Esophagus muscularis mucosa (tissue), 4 donors: ENCODE measurements at regions not wholly inside any gene's neighbourhood (a gene's known extent, or its start where the extent isn't known, plus 50 kb on each side); places are given as distances from the start of the nearest gene placed in this dataset.

Experiments used
- EP300 ChIP-seq: sonication (generic); formaldehyde crosslinking; IDR thresholded peaks from one replicate; pipeline ENCODE4 v1.6.1; 2017; ENCODE audit warnings: antibody characterized with exemption
- POLR2A ChIP-seq: fragments of 450-650 bp; IDR thresholded peaks from one replicate; pipeline ENCODE4 v1.6.1; 2017; ENCODE audit warnings: antibody characterized with exemption, moderate library complexity, mild to moderate bottlenecking, low read depth
- POLR2AphosphoS5 ChIP-seq, 2 donors: sonication (generic); formaldehyde crosslinking; IDR thresholded peaks; one replicate each; pipeline ENCODE4 v1.6.1; 2017; ENCODE audit warnings: antibody characterized with exemption in 2 of 2
- TF ChIP-seq, protein P1 (sequence below), 3 experiments: fragments of 200-600 bp in 2 of 3; fragments of 450-650 bp in 1 of 3; sonication (generic) in 2 of 3; IDR thresholded peaks; one replicate each; pipeline ENCODE4 v1.5.1; 2017 to 2019; ENCODE audit warnings: antibody characterized with exemption in 3 of 3, mild to moderate bottlenecking in 2 of 3, moderate library complexity in 1 of 3

- TF ChIP-seq, protein P1, sequence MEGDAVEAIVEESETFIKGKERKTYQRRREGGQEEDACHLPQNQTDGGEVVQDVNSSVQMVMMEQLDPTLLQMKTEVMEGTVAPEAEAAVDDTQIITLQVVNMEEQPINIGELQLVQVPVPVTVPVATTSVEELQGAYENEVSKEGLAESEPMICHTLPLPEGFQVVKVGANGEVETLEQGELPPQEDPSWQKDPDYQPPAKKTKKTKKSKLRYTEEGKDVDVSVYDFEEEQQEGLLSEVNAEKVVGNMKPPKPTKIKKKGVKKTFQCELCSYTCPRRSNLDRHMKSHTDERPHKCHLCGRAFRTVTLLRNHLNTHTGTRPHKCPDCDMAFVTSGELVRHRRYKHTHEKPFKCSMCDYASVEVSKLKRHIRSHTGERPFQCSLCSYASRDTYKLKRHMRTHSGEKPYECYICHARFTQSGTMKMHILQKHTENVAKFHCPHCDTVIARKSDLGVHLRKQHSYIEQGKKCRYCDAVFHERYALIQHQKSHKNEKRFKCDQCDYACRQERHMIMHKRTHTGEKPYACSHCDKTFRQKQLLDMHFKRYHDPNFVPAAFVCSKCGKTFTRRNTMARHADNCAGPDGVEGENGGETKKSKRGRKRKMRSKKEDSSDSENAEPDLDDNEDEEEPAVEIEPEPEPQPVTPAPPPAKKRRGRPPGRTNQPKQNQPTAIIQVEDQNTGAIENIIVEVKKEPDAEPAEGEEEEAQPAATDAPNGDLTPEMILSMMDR (IDR thresholded peaks at IDR 0.05) = no peak
- TF ChIP-seq POLR2A (no peak), POLR2AphosphoS5 (IDR thresholded peaks at IDR 0.05) (peak in 1 of 2 donors; percentile 7), EP300 (no peak)
Observed at GRCh38 chr16:79286646-79287423, 313.7 kb downstream of the MAF start.
